MCF 10A (cell line): ENCODE measurements at regions not wholly inside any gene's neighbourhood (a gene's known extent, or its start where the extent isn't known, plus 50 kb on each side); places are given as distances from the start of the nearest gene placed in this dataset.
"Not testable (repeated sequence)": the region's sequence is repeated elsewhere in the genome, so short reads cannot be mapped to it uniquely, and the experiment has no call there.

ENCODE experiments used
- BruUV-seq: library from RNA; stranded (reverse); fragments of 400-500 nt; replicated peaks from 2 replicates; lab custom pipeline; 2021; lab: Mats Ljungman, UMichigan
- CTCF ChIA-PET: fragments of 300-600 bp; sonication (Branson Sonifier 250); formaldehyde crosslinking; extraction: SDS; loops from one replicate; lab custom pipeline; 2021; ENCODE audit warnings: antibody characterized with exemption, inconsistent platforms; lab: Yijun Ruan, JAX
- POLR2A ChIA-PET: fragments of 300-600, 350-650 bp; sonication (Branson Sonifier 250); formaldehyde crosslinking; extraction: SDS; loops from one replicate; lab custom pipeline; 2020; ENCODE audit warnings: antibody characterized with exemption, inconsistent platforms; lab: Yijun Ruan, JAX
- DNase-seq: peaks from one replicate; pipeline ENCODE4 v3.0.0-alpha.2; 2018; ENCODE audit not compliant: unreplicated experiment
- H3K27ac Mint-ChIP-seq: one replicate; pipeline ENCODE4 v1.8.0; 2022; ENCODE audit warnings: mild to moderate bottlenecking, low read depth, mixed read lengths; ENCODE audit not compliant: unreplicated experiment
- H3K27me3 Mint-ChIP-seq: one replicate; pipeline ENCODE4 v1.8.0; 2022; ENCODE audit warnings: mixed read lengths; ENCODE audit not compliant: insufficient read depth, unreplicated experiment
- H3K36me3 Mint-ChIP-seq: one replicate; pipeline ENCODE4 v1.8.0; 2022; ENCODE audit warnings: mild to moderate bottlenecking, moderate library complexity, mixed read lengths; ENCODE audit not compliant: insufficient read depth, unreplicated experiment
- H3K4me1 Mint-ChIP-seq: one replicate; pipeline ENCODE4 v1.8.0; 2022; ENCODE audit warnings: mixed read lengths; ENCODE audit not compliant: insufficient read depth, unreplicated experiment
- H3K4me3 Mint-ChIP-seq: one replicate; pipeline ENCODE4 v1.8.0; 2022; ENCODE audit warnings: mild to moderate bottlenecking, moderate library complexity, mixed read lengths; ENCODE audit not compliant: unreplicated experiment
- H3K9me3 Mint-ChIP-seq: one replicate; pipeline ENCODE4 v1.8.0; 2022; ENCODE audit warnings: mixed read lengths; ENCODE audit not compliant: unreplicated experiment
- CTCF ChIP-seq: fragments of 200-600 bp; IDR thresholded peaks from one replicate; pipeline ENCODE4 v1.8.0; 2022; ENCODE audit warnings: antibody characterized with exemption, mild to moderate bottlenecking; ENCODE audit not compliant: unreplicated experiment
- intact Hi-C: fragments of 100-400 bp; cut with micrococcal nuclease; formaldehyde crosslinking; loops from 2 replicates; pipeline ENCODE4 v1.14.1; 2022

GRCh38 chr7:98762620-98763019 is 107.2 kb downstream of the TMEM130 start:
- Mint-ChIP-seq H3K36me3 (no peaks in the 10 kb centered on the region), H3K4me1 (no peaks in the 10 kb centered on the region), H3K4me3 (no peak overlapping the region), H3K27ac (no peak overlapping the region), H3K9me3 (peaks cover 16% of the 10 kb centered on the region), H3K27me3 (peaks cover 25% of the 10 kb centered on the region)
- TF ChIP-seq CTCF, result no peak
- ChIA-PET CTCF (interaction anchor here (0.6 to 1.0 kb wide), 3 partner anchors 9 to 559 kb away, joined by 3 read pairs; no protein-coding TSS in a partner anchor), POLR2A (no interaction called here)
- no peak for DNase-seq
- intact Hi-C loops, result no loop called here
- BruUV-seq, result no TSS peak

GRCh38 chr7:98763441-98763840 is 106.4 kb downstream of the TMEM130 start:
- TF ChIP-seq CTCF, result no peak
- no peaks in the 10 kb centered on the region for H3K4me1 Mint-ChIP-seq
- peaks cover 20% of the 10 kb centered on the region for H3K27me3 Mint-ChIP-seq
- POLR2A ChIA-PET, result interaction anchor here (0.6 kb wide), 1 partner anchor 201 kb away, joined by 3 read pairs; no protein-coding TSS in a partner anchor
- intact Hi-C loops, result no loop called here
- no TSS peak for BruUV-seq
- CTCF ChIA-PET, result interaction anchor here (0.6 to 1.0 kb wide), 6 partner anchors 8 to 116 kb away, joined by 3 to 7 read pairs (median 3); no protein-coding TSS in a partner anchor
- no peak overlapping the region for H3K4me3 Mint-ChIP-seq
- no peak overlapping the region for H3K27ac Mint-ChIP-seq
- H3K36me3 Mint-ChIP-seq, result no peaks in the 10 kb centered on the region
- DNase-seq, result no peak
- peaks cover 11% of the 10 kb centered on the region for H3K9me3 Mint-ChIP-seq

GRCh38 chr7:98764946-98765345 is 104.9 kb downstream of the TMEM130 start:
- TF ChIP-seq CTCF, result no peak
- H3K36me3 Mint-ChIP-seq, result no peaks in the 10 kb centered on the region
- DNase-seq, result no peak
- ChIA-PET CTCF (interaction anchor here (0.6 to 4.1 kb wide), 4 partner anchors 20 to 76 kb away, joined by 3 to 16 read pairs (median 3); no protein-coding TSS in a partner anchor), POLR2A (no interaction called here)
- no peaks in the 10 kb centered on the region for H3K4me1 Mint-ChIP-seq
- no peaks in the 10 kb centered on the region for H3K9me3 Mint-ChIP-seq
- H3K27me3 Mint-ChIP-seq, result peaks cover 13% of the 10 kb centered on the region
- no TSS peak for BruUV-seq
- no peak overlapping the region for H3K4me3 Mint-ChIP-seq
- no peak overlapping the region for H3K27ac Mint-ChIP-seq
- intact Hi-C loops, result no loop called here

GRCh38 chr7:98770085-98770484 is 99.7 kb downstream of the TMEM130 start:
- H3K36me3 Mint-ChIP-seq, H3K4me3 Mint-ChIP-seq, POLR2A ChIA-PET, H3K4me1 Mint-ChIP-seq, BruUV-seq, DNase-seq, H3K9me3 Mint-ChIP-seq, H3K27ac Mint-ChIP-seq, intact Hi-C loops: not testable (repeated sequence)
- peaks cover 20% of the 10 kb centered on the region for H3K27me3 Mint-ChIP-seq
- CTCF ChIA-PET, result interaction anchor here (0.6 to 1.2 kb wide), 4 partner anchors 24 to 171 kb away, joined by 3 to 6 read pairs (median 4); no protein-coding TSS in a partner anchor
